ENCODE measurements at regions not wholly inside any gene's neighbourhood (a gene's known extent, or its start where the extent isn't known, plus 50 kb on each side); places are given as distances from the start of the nearest gene placed in this dataset.

DNA sequence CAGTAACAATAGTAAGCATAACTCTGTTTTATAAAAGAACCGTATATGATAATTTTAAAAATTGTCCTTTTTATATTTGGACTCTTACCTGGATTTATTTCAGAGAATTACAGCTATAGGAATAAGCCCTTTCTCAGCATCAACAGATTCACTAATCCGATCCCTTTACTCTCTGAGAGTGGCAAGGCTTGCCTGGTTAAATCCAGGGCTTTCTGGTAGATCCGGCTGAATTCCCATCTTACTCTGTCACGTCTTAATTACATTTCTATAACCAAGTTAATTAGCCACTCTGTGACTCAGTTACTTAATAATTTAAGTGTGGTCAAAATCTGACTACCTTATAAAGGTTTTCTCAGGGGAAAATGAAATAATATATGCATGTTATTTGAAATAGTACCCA, 294.7 kb downstream of the FRK start:
- H4K20me1 ChIP-seq (ENCODE audit: control insufficient read depth, insufficient read depth): no peaks in the 10 kb centered on the region
- intact Hi-C loops (cut with micrococcal nuclease; ENCODE audit: unreplicated experiment) (no loop called here), in situ Hi-C loops (cut with MboI) (no loop called here)
- H3K9ac ChIP-seq (ENCODE audit: control insufficient read depth, insufficient read depth, low read length): no peak overlapping the region
- H2AFZ ChIP-seq (ENCODE audit: control insufficient read depth, low read depth, low read length): no peak overlapping the region
- no peak overlapping the region for H3K4me2 ChIP-seq (ENCODE audit: control insufficient read depth, insufficient read depth)
- ChIA-PET RAD21 (ENCODE audit: unreplicated experiment) (no interaction called here), CTCF (no interaction called here), POLR2A (no interaction called here), SMC1A (ENCODE audit: uncharacterized antibody, unreplicated experiment) (no interaction called here)
- H3K4me1 ChIP-seq (ENCODE audit: control insufficient read depth, insufficient read depth, low read length): no peaks in the 10 kb centered on the region
- no peak overlapping the region for H3K4me3 ChIP-seq
- no TSS peak for BruUV-seq (replicated peaks)
- H3K9me3 ChIP-seq (replicated peaks; ENCODE audit: control insufficient read depth, insufficient read depth, low read length): no peaks in the 10 kb centered on the region
- no peaks in the 10 kb centered on the region for H3K27me3 ChIP-seq (replicated peaks in 1 of 2; ENCODE audit: control insufficient read depth in 2 of 2, insufficient read depth in 2 of 2, low read length in 1 of 2)
- H3K79me2 ChIP-seq (ENCODE audit: control insufficient read depth, insufficient read depth, low read length): no peaks in the 10 kb centered on the region
- DNase-seq (ENCODE audit: low read depth, low spot score): no peak
- no peak overlapping the region for H3K27ac ChIP-seq (ENCODE audit: control insufficient read depth, insufficient read depth)
- no peaks in the 10 kb centered on the region for H3K36me3 ChIP-seq (ENCODE audit: control insufficient read depth in 2 of 2, insufficient read depth in 2 of 2, low read length in 1 of 2)
- ATAC-seq: no peak
- no peak for FAIRE-seq
- 33% methylated on average over 4 of the region's 4 CpGs for whole genome bisulfite sequencing (ENCODE audit: insufficient coverage, insufficient replicate concordance, low lambda C conversion rate, missing lambda C conversion rate)
- no peak for TF ChIP-seq HDAC6 (IDR thresholded peaks at IDR 0.05; ENCODE audit: unreplicated experiment)
- no peak for TF ChIP-seq NFIC (IDR thresholded peaks at IDR 0.05; ENCODE audit: low read depth, low read length)
- TF ChIP-seq, protein P1, sequence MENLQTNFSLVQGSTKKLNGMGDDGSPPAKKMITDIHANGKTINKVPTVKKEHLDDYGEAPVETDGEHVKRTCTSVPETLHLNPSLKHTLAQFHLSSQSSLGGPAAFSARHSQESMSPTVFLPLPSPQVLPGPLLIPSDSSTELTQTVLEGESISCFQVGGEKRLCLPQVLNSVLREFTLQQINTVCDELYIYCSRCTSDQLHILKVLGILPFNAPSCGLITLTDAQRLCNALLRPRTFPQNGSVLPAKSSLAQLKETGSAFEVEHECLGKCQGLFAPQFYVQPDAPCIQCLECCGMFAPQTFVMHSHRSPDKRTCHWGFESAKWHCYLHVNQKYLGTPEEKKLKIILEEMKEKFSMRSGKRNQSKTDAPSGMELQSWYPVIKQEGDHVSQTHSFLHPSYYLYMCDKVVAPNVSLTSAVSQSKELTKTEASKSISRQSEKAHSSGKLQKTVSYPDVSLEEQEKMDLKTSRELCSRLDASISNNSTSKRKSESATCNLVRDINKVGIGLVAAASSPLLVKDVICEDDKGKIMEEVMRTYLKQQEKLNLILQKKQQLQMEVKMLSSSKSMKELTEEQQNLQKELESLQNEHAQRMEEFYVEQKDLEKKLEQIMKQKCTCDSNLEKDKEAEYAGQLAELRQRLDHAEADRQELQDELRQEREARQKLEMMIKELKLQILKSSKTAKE (IDR thresholded peaks at IDR 0.05; ENCODE audit: low read depth, poor library complexity, severe bottlenecking): no peak
- TF ChIP-seq, protein P2, sequence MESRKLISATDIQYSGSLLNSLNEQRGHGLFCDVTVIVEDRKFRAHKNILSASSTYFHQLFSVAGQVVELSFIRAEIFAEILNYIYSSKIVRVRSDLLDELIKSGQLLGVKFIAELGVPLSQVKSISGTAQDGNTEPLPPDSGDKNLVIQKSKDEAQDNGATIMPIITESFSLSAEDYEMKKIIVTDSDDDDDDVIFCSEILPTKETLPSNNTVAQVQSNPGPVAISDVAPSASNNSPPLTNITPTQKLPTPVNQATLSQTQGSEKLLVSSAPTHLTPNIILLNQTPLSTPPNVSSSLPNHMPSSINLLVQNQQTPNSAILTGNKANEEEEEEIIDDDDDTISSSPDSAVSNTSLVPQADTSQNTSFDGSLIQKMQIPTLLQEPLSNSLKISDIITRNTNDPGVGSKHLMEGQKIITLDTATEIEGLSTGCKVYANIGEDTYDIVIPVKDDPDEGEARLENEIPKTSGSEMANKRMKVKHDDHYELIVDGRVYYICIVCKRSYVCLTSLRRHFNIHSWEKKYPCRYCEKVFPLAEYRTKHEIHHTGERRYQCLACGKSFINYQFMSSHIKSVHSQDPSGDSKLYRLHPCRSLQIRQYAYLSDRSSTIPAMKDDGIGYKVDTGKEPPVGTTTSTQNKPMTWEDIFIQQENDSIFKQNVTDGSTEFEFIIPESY (IDR thresholded peaks at IDR 0.05): no peak
- TF ChIP-seq, protein P3, sequence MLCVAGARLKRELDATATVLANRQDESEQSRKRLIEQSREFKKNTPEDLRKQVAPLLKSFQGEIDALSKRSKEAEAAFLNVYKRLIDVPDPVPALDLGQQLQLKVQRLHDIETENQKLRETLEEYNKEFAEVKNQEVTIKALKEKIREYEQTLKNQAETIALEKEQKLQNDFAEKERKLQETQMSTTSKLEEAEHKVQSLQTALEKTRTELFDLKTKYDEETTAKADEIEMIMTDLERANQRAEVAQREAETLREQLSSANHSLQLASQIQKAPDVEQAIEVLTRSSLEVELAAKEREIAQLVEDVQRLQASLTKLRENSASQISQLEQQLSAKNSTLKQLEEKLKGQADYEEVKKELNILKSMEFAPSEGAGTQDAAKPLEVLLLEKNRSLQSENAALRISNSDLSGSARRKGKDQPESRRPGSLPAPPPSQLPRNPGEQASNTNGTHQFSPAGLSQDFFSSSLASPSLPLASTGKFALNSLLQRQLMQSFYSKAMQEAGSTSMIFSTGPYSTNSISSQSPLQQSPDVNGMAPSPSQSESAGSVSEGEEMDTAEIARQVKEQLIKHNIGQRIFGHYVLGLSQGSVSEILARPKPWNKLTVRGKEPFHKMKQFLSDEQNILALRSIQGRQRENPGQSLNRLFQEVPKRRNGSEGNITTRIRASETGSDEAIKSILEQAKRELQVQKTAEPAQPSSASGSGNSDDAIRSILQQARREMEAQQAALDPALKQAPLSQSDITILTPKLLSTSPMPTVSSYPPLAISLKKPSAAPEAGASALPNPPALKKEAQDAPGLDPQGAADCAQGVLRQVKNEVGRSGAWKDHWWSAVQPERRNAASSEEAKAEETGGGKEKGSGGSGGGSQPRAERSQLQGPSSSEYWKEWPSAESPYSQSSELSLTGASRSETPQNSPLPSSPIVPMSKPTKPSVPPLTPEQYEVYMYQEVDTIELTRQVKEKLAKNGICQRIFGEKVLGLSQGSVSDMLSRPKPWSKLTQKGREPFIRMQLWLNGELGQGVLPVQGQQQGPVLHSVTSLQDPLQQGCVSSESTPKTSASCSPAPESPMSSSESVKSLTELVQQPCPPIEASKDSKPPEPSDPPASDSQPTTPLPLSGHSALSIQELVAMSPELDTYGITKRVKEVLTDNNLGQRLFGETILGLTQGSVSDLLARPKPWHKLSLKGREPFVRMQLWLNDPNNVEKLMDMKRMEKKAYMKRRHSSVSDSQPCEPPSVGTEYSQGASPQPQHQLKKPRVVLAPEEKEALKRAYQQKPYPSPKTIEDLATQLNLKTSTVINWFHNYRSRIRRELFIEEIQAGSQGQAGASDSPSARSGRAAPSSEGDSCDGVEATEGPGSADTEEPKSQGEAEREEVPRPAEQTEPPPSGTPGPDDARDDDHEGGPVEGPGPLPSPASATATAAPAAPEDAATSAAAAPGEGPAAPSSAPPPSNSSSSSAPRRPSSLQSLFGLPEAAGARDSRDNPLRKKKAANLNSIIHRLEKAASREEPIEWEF (IDR thresholded peaks at IDR 0.05; ENCODE audit: insufficient replicate concordance, low read depth, low read length): no peak
- TF ChIP-seq E4F1 (IDR thresholded peaks at IDR 0.05; ENCODE audit: borderline replicate concordance, partially characterized antibody): no peak
- TF ChIP-seq, protein P4, sequence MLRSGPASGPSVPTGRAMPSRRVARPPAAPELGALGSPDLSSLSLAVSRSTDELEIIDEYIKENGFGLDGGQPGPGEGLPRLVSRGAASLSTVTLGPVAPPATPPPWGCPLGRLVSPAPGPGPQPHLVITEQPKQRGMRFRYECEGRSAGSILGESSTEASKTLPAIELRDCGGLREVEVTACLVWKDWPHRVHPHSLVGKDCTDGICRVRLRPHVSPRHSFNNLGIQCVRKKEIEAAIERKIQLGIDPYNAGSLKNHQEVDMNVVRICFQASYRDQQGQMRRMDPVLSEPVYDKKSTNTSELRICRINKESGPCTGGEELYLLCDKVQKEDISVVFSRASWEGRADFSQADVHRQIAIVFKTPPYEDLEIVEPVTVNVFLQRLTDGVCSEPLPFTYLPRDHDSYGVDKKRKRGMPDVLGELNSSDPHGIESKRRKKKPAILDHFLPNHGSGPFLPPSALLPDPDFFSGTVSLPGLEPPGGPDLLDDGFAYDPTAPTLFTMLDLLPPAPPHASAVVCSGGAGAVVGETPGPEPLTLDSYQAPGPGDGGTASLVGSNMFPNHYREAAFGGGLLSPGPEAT (IDR thresholded peaks at IDR 0.05; ENCODE audit: low read depth): no peak
- no peak for TF ChIP-seq EGR1 (IDR thresholded peaks at IDR 0.05; ENCODE audit: borderline replicate concordance in 1 of 2, low read depth in 2 of 2, low read length in 2 of 2)
